GM12878 (cell line): ENCODE measurements at regions not wholly inside any gene's neighbourhood (a gene's known extent, or its start where the extent isn't known, plus 50 kb on each side); places are given as distances from the start of the nearest gene placed in this dataset.

Source experiments
- ATF7 ChIP-seq: fragments of 450-650 bp; IDR thresholded peaks from 2 replicates; pipeline ENCODE4 v1.6.1; 2016; ENCODE audit warnings: low read depth, mild to moderate bottlenecking
- BCL3 ChIP-seq: IDR thresholded peaks from 2 replicates; pipeline ENCODE4 v1.6.1; 2011; ENCODE audit warnings: borderline replicate concordance, low read depth, mild to moderate bottlenecking, moderate library complexity, low read length; ENCODE audit not compliant: insufficient read depth, poor library complexity, severe bottlenecking
- BRCA1 ChIP-seq: IDR thresholded peaks from 2 replicates; pipeline ENCODE4 v1.6.1; 2011; ENCODE audit warnings: low read depth, low read length, improper control_type of control experiment
- CBFB ChIP-seq: IDR thresholded peaks from 2 replicates; pipeline ENCODE4 v1.6.1; 2016; ENCODE audit warnings: antibody characterized with exemption, low read depth
- CEBPB ChIP-seq, 2 experiments: fragments of 150-350 bp in 1 of 2; IDR thresholded peaks; 2 replicates each; pipeline ENCODE4 v1.6.1; 2012 to 2014; ENCODE audit warnings: low read depth in 2 of 2, low read length in 2 of 2, borderline replicate concordance in 1 of 2, inconsistent platforms in 1 of 2
- CHD2 ChIP-seq: IDR thresholded peaks from 2 replicates; pipeline ENCODE4 v1.6.1; 2011; ENCODE audit warnings: low read depth, low read length, improper control_type of control experiment, borderline replicate concordance
- ESRRA ChIP-seq: IDR thresholded peaks from 2 replicates; pipeline ENCODE4 v1.6.1; 2012; ENCODE audit warnings: mild to moderate bottlenecking, low read length, improper control_type of control experiment
- IKZF1 ChIP-seq: fragments of 450-650 bp; conservative IDR thresholded peaks from 2 replicates; pipeline ENCODE4 v1.6.1; 2017; ENCODE audit warnings: antibody characterized with exemption, mild to moderate bottlenecking
- KAT2A ChIP-seq: conservative IDR thresholded peaks from 2 replicates; pipeline ENCODE4 v1.6.1; 2011; ENCODE audit warnings: low read depth, low read length; ENCODE audit not compliant: control insufficient read depth
- KLF5 ChIP-seq: fragments of 450-650 bp; IDR thresholded peaks from 2 replicates; pipeline ENCODE4 v1.6.1; 2014; ENCODE audit warnings: mild to moderate bottlenecking; ENCODE audit not compliant: partially characterized antibody
- MYB ChIP-seq: fragments of 150-350 bp; IDR thresholded peaks from 2 replicates; pipeline ENCODE4 v1.6.1; 2014; ENCODE audit warnings: mild to moderate bottlenecking, low read depth, low read length, borderline replicate concordance
- MYC ChIP-seq: IDR thresholded peaks from 2 replicates; pipeline ENCODE4 v1.6.1; 2011; ENCODE audit warnings: mild to moderate bottlenecking, low read length, moderate library complexity, inconsistent platforms; ENCODE audit not compliant: insufficient read depth, insufficient replicate concordance, insufficient read length, severe bottlenecking
- NFIC ChIP-seq: IDR thresholded peaks from 2 replicates; pipeline ENCODE4 v1.6.1; 2012; ENCODE audit warnings: low read depth, mild to moderate bottlenecking, inconsistent platforms, low read length, moderate library complexity
- RCOR1 ChIP-seq: conservative IDR thresholded peaks from 2 replicates; pipeline ENCODE4 v1.6.1; 2012; ENCODE audit warnings: low read depth, low read length, improper control_type of control experiment
- SREBF2 ChIP-seq: IDR thresholded peaks from 2 replicates; pipeline ENCODE4 v1.6.1; 2012; ENCODE audit warnings: mild to moderate bottlenecking, low read length
- SUZ12 ChIP-seq: fragments of 200-600 bp; sonication (generic); IDR thresholded peaks from one replicate; pipeline ENCODE4 v1.6.1; 2018; ENCODE audit warnings: antibody characterized with exemption, mild to moderate bottlenecking; ENCODE audit not compliant: unreplicated experiment
- WRNIP1 ChIP-seq: IDR thresholded peaks from 2 replicates; pipeline ENCODE4 v1.6.1; 2011; ENCODE audit warnings: low read depth, low read length, improper control_type of control experiment, borderline replicate concordance
- YBX1 ChIP-seq: fragments of 450-650 bp; IDR thresholded peaks from 2 replicates; pipeline ENCODE4 v1.6.1; 2016; ENCODE audit warnings: antibody characterized with exemption
- ZBTB33 ChIP-seq: fragments of 450-650 bp; IDR thresholded peaks from 2 replicates; pipeline ENCODE4 v1.6.1; 2017; ENCODE audit warnings: mild to moderate bottlenecking
- ZNF217 ChIP-seq: fragments of 450-650 bp; IDR thresholded peaks from 2 replicates; pipeline ENCODE4 v1.6.1; 2017; ENCODE audit warnings: antibody characterized with exemption, mild to moderate bottlenecking
- ZNF24 ChIP-seq: fragments of 450-650 bp; IDR thresholded peaks from 2 replicates; pipeline ENCODE4 v1.6.1; 2017; ENCODE audit warnings: antibody characterized with exemption, mild to moderate bottlenecking
- ZNF274 ChIP-seq: IDR thresholded peaks from one replicate; pipeline ENCODE4 v1.8.0; 2011; ENCODE audit not compliant: insufficient read length, insufficient read depth
- ZNF622 ChIP-seq: fragments of 450-650 bp; IDR thresholded peaks from 2 replicates; pipeline ENCODE4 v1.6.1; 2017; ENCODE audit warnings: mild to moderate bottlenecking, inconsistent platforms
- ZZZ3 ChIP-seq: IDR thresholded peaks from 2 replicates; pipeline ENCODE4 v1.6.1; 2011; ENCODE audit warnings: low read depth; ENCODE audit not compliant: control insufficient read depth, insufficient read length

GRCh38 chr6:27809939-27810767 is 102.0 kb downstream of the OR2B2 start (continued):
- TF ChIP-seq ZBTB33 = no peak
- no peak for TF ChIP-seq ZNF274
- no peak for TF ChIP-seq RCOR1
- no peak for TF ChIP-seq ATF7
- peak; percentile 71 for TF ChIP-seq CHD2
- TF ChIP-seq NFIC = no peak; the same call in 1 of the 2 replicates
- TF ChIP-seq KLF5 = peak; percentile 66
- TF ChIP-seq SUZ12 = no peak
- peak; percentile 40; the same call in 1 of the 2 replicates for TF ChIP-seq KAT2A
- no peak for TF ChIP-seq WRNIP1
- no peak for TF ChIP-seq YBX1
- TF ChIP-seq IKZF1 = peak; percentile 60
- TF ChIP-seq ESRRA = no peak
- TF ChIP-seq ZNF217 = no peak
- peak; percentile 97 for TF ChIP-seq CBFB
- no peak; a peak in 1 of 4 replicates for TF ChIP-seq CEBPB (IDR thresholded peaks at IDR 0.05; ENCODE audit: borderline replicate concordance in 1 of 2, low read depth in 2 of 2, low read length in 2 of 2)
- no peak for TF ChIP-seq ZNF622
- no peak for TF ChIP-seq MYB
- TF ChIP-seq BRCA1 = no peak
- peak; percentile 44 for TF ChIP-seq BCL3
- no peak for TF ChIP-seq ZZZ3
- TF ChIP-seq MYC = no peak
- TF ChIP-seq ZNF24 = no peak
- TF ChIP-seq SREBF2 = no peak
